ENCODE measurements at regions not wholly inside any gene's neighbourhood (a gene's known extent, or its start where the extent isn't known, plus 50 kb on each side); places are given as distances from the start of the nearest gene placed in this dataset.

DNA sequence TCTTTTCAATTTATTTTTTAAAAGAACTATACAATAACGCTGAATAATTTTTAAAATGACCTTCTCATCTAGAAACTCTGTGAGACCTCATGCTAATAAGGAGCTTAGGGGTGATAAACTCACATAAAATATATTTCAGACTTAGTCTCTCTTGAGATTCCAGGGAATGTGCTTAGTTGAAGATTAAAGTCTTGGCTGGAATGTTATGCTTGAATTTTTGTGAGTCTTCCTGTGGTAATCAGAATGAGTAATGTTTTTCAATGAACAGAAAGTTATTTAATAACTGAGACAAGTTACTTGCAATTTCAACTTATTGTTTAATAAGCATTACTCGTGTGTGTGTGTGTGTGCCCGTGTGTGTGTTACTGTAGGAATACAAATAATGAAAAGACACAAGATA is 379.9 kb upstream of the EPHA7 start:
- no peak overlapping the region for H3K4me3 ChIP-seq (ENCODE audit: low read depth, low read length)
- TF ChIP-seq, protein P1, sequence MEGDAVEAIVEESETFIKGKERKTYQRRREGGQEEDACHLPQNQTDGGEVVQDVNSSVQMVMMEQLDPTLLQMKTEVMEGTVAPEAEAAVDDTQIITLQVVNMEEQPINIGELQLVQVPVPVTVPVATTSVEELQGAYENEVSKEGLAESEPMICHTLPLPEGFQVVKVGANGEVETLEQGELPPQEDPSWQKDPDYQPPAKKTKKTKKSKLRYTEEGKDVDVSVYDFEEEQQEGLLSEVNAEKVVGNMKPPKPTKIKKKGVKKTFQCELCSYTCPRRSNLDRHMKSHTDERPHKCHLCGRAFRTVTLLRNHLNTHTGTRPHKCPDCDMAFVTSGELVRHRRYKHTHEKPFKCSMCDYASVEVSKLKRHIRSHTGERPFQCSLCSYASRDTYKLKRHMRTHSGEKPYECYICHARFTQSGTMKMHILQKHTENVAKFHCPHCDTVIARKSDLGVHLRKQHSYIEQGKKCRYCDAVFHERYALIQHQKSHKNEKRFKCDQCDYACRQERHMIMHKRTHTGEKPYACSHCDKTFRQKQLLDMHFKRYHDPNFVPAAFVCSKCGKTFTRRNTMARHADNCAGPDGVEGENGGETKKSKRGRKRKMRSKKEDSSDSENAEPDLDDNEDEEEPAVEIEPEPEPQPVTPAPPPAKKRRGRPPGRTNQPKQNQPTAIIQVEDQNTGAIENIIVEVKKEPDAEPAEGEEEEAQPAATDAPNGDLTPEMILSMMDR (IDR thresholded peaks at IDR 0.05; ENCODE audit: insufficient read depth, low read depth, low read length, missing control alignments), result no peak
- DNase-seq (ENCODE audit: low read depth), result no peak

DNA sequence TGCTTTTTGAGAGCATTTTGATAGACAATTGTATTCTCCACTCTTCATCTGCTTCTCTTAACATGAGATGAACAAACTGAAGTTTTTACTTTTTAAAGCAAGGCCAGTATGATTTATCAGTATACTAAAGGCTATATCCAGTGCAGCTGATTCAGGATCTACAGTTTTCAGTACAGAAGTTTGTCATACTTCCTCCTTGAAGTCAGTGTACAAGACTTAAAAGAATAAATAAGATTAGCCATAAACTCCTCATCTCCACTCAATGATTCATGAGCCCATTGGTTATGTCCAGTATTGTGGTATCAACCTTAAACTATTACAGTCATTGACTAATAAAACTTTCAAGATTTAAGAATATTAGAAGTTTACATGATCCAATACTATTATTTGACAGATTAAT is 374.8 kb upstream of the EPHA7 start:
- DNase-seq (ENCODE audit: low read depth), result no peak
- TF ChIP-seq, protein P1 (IDR thresholded peaks at IDR 0.05; ENCODE audit: insufficient read depth, low read depth, low read length, missing control alignments), result no peak
- H3K4me3 ChIP-seq (ENCODE audit: low read depth, low read length), result no peak overlapping the region

DNA sequence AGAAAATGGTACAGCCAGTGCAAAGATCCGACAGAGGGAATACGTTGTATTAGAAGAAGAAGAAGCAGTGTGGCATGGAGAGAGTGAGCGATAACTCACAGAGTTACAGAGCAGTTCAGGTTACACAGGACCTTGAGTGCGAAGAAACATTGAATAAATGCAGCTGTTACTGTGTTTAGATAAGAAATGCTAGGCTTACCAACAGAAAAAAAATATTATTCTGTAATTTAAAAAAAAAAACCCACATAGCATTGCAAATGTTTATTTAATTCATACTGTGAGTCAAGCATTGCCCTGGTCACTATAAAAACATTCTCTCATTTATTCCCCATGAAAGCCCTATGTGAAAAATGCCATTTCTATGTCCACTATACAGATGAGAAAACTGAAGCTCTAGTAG is 373.4 kb upstream of the EPHA7 start:
- TF ChIP-seq, protein P1 (IDR thresholded peaks at IDR 0.05; ENCODE audit: insufficient read depth, low read depth, low read length, missing control alignments), result no peak
- H3K4me3 ChIP-seq (ENCODE audit: low read depth, low read length), result no peak overlapping the region
- no peak for DNase-seq (ENCODE audit: low read depth)

DNA sequence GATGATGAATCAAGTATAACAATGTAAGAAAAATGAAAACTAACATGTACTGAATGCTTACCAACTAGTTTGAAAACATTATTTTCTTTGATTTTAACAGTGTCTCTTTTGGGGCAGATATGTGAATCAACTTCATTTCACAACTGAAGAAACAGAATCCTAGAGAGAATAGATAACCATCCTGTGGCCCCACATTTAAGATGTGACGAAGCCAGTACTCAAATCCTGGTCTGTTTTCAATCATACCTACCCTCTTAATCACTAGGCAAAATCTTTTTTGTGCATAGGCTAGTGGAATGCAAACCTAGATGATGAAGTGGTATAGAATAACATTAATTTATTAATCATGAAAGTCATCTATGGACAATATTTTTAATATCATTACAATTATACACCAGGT is 371.6 kb upstream of the EPHA7 start:
- no peak overlapping the region for H3K4me3 ChIP-seq (ENCODE audit: low read depth, low read length)
- TF ChIP-seq, protein P1 (IDR thresholded peaks at IDR 0.05; ENCODE audit: insufficient read depth, low read depth, low read length, missing control alignments), result no peak
- no peak for DNase-seq (ENCODE audit: low read depth)

DNA sequence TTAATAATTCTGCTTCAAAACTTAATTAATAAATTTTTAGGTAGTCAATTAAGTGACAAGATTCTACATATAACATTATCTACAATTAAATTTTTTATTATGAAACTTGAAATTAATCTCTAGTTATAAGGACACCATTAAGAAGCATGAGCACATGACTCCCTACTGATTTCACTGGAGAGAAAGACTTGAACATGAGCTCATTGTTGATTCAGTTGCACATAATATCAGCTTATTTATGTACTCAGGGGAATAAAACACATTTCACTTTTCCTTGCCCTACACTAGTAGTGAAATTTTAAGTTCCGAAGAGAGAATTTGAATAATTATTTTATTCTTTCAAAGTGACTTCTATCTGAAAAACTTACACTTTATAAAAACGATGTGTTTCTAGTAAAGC is 370.2 kb upstream of the EPHA7 start:
- no peak for DNase-seq (ENCODE audit: low read depth)
- TF ChIP-seq, protein P1 (IDR thresholded peaks at IDR 0.05; ENCODE audit: insufficient read depth, low read depth, low read length, missing control alignments), result no peak
- H3K4me3 ChIP-seq (ENCODE audit: low read depth, low read length), result no peak overlapping the region

DNA sequence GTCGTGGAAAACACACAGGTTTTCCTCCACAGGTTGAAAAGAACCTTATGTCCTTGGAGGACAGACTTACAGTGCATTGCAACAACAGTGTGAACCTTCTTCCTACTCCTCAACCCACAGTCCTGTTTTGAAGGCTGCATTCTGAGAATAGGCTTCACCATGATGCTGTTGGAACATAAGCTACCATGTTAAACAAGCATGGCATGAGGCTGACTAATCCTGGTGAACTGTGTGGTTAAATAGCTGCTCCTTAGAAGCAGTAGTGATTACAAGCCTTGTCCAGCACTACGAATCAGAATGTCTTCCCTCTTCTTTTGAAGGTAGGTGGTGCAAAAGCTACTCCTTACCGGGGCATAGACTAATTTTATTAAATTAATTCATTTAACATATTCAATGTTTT is 368.5 kb upstream of the EPHA7 start:
- DNase-seq (ENCODE audit: low read depth), result no peak
- no peak overlapping the region for H3K4me3 ChIP-seq (ENCODE audit: low read depth, low read length)
- TF ChIP-seq, protein P1 (IDR thresholded peaks at IDR 0.05; ENCODE audit: insufficient read depth, low read depth, low read length, missing control alignments), result no peak

DNA sequence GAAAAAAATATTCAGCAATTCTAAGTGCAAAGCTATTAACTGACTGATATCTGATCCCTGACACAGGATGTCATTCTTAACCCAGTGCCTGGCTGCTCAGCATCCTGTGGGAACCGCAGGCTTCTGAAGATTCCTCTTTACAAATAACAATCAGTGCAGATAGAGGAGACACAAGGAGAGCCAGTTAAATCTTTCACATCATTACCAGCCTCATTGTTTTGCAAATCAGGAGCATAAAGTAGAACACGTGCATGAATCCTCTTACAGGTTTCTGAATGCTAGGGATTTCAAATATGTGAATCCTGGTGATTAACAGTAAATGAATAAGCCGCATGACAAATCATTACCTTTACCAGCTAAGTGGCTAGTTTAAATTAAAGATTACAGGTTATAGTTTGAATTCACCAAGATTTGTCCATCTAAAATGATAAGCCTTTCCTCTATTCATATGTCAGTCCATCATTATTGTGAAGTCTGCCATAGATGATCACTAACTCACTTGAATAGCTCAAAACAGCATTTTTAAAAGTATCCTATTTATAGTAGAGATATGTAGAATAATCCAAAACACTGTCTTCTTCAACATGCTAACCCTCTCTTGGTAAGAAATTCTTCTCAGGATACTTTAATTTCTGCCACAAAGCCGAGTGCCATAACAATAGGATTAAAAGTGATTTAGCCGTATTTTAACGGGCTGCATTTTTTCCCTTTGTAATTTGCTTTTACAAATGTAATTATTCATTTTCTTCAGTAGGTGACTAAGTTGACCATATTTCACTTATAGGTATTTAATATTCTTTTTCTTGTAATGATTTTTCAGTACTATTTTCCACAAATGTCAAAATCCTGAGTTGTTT is 367.3 kb upstream of the EPHA7 start:
- no peak overlapping the region for H3K4me3 ChIP-seq (ENCODE audit: low read depth, low read length)
- TF ChIP-seq, protein P1 (IDR thresholded peaks at IDR 0.05; ENCODE audit: insufficient read depth, low read depth, low read length, missing control alignments), result no peak
- no peak for DNase-seq (ENCODE audit: low read depth)
